MM.1S (cell line): ENCODE measurements at regions not wholly inside any gene's neighbourhood (a gene's known extent, or its start where the extent isn't known, plus 50 kb on each side); places are given as distances from the start of the nearest gene placed in this dataset.

Experiments
- DNase-seq: peaks from one replicate; pipeline ENCODE4 v3.0.0-alpha.2; 2015
- H2AFZ ChIP-seq: fragments of 300-600 bp; sonication (generic); 2 replicates; pipeline ENCODE4 v1.6.0; 2016; ENCODE audit warnings: antibody characterized with exemption, low read length
- H3F3A ChIP-seq: fragments of 300-600 bp; sonication (generic); 2 replicates; pipeline ENCODE4 v1.6.1; 2016; ENCODE audit warnings: mild to moderate bottlenecking, antibody characterized with exemption, low read length, moderate library complexity, mixed read lengths; ENCODE audit not compliant: insufficient read depth
- H3K27ac ChIP-seq: fragments of 300-600 bp; sonication (generic); 2 replicates; pipeline ENCODE4 v1.5.1; 2016; ENCODE audit warnings: mild to moderate bottlenecking, low read length
- H3K27me3 ChIP-seq: fragments of 300-600 bp; sonication (generic); replicated peaks from 2 replicates; pipeline ENCODE4 v1.6.0; 2016; ENCODE audit warnings: low read length; ENCODE audit not compliant: insufficient read depth
- H3K36me3 ChIP-seq: fragments of 300-600 bp; sonication (generic); replicated peaks from 2 replicates; pipeline ENCODE4 v1.6.1; 2016; ENCODE audit warnings: mild to moderate bottlenecking, low read length, mixed read lengths; ENCODE audit not compliant: insufficient read depth
- H3K4me1 ChIP-seq: fragments of 300-600 bp; sonication (generic); 2 replicates; pipeline ENCODE4 v1.6.1; 2016; ENCODE audit warnings: low read length, mixed read lengths
- H3K4me2 ChIP-seq: fragments of 300-600 bp; sonication (generic); 2 replicates; pipeline ENCODE4 v1.6.0; 2016; ENCODE audit warnings: low read depth, low read length
- H3K4me3 ChIP-seq: fragments of 300-600 bp; sonication (generic); 2 replicates; pipeline ENCODE4 v1.5.1; 2016; ENCODE audit warnings: low read length, mixed read lengths
- H3K79me2 ChIP-seq: fragments of 300-600 bp; sonication (generic); 2 replicates; pipeline ENCODE4 v1.6.1; 2016; ENCODE audit warnings: mixed run types, low read length, mixed read lengths
- H3K9ac ChIP-seq: fragments of 300-600 bp; sonication (generic); 2 replicates; pipeline ENCODE4 v1.6.1; 2016; ENCODE audit warnings: low read length, mixed read lengths
- H3K9me2 ChIP-seq: fragments of 300-600 bp; sonication (generic); replicated peaks from 2 replicates; pipeline ENCODE4 v1.6.1; 2016; ENCODE audit warnings: mild to moderate bottlenecking, low read length, mixed read lengths; ENCODE audit not compliant: insufficient read depth
- H3K9me3 ChIP-seq: fragments of 300-600 bp; sonication (generic); replicated peaks from 2 replicates; pipeline ENCODE4 v1.6.1; 2016; ENCODE audit warnings: mild to moderate bottlenecking, low read length, mixed read lengths; ENCODE audit not compliant: insufficient read depth
- H4K20me1 ChIP-seq: fragments of 300-600 bp; sonication (generic); 2 replicates; pipeline ENCODE4 v1.6.1; 2016; ENCODE audit warnings: mild to moderate bottlenecking, low read length, moderate library complexity, mixed read lengths; ENCODE audit not compliant: insufficient read depth
- EZH2 ChIP-seq: fragments of 300-600 bp; sonication (generic); optimal IDR thresholded peaks from 2 replicates; pipeline ENCODE3; 2017; ENCODE audit warnings: low read depth, mild to moderate bottlenecking, antibody characterized with exemption, low read length, mixed read lengths
- EZH2phosphoT487 ChIP-seq: fragments of 300-600 bp; sonication (generic); IDR thresholded peaks from 2 replicates; pipeline ENCODE4 v1.6.1; 2018; ENCODE audit warnings: antibody characterized with exemption, low read length
- TF ChIP-seq, protein P1 (sequence below): fragments of 300-600 bp; sonication (generic); IDR thresholded peaks from 2 replicates; pipeline ENCODE4 v1.5.1; 2016; ENCODE audit warnings: antibody characterized with exemption, low read length, mixed read lengths

DNA sequence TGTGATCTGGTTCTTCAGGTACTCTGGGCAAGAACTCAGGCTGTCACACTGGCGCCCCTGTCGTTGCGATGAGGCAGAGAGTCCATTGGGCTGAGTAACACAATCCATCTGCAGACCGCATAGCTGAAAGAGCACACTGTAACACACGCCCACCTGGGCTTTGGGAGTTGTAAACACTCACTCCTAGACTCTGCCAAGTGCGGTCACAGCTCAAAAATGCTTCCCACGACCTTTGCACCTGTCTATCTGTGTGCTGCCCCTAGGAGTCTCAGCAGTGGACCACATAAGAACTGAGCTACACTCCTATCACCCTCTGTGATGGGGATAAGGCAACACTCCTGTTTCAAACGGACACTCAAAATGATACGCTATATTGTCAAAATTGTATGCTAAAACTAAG, 2028.3 kb downstream of the PCDH7 start:
- no peaks in the 10 kb centered on the region for H3K9me3 ChIP-seq
- no peaks in the 10 kb centered on the region for H3K79me2 ChIP-seq
- H3K36me3 ChIP-seq = no peaks in the 10 kb centered on the region
- no peak for DNase-seq
- H3F3A ChIP-seq = no peaks in the 10 kb centered on the region
- H2AFZ ChIP-seq = no peak overlapping the region
- no peak overlapping the region for H3K4me3 ChIP-seq
- H3K4me2 ChIP-seq = no peak overlapping the region
- no peak for TF ChIP-seq EZH2phosphoT487
- no peak for TF ChIP-seq EZH2
- TF ChIP-seq, protein P1, sequence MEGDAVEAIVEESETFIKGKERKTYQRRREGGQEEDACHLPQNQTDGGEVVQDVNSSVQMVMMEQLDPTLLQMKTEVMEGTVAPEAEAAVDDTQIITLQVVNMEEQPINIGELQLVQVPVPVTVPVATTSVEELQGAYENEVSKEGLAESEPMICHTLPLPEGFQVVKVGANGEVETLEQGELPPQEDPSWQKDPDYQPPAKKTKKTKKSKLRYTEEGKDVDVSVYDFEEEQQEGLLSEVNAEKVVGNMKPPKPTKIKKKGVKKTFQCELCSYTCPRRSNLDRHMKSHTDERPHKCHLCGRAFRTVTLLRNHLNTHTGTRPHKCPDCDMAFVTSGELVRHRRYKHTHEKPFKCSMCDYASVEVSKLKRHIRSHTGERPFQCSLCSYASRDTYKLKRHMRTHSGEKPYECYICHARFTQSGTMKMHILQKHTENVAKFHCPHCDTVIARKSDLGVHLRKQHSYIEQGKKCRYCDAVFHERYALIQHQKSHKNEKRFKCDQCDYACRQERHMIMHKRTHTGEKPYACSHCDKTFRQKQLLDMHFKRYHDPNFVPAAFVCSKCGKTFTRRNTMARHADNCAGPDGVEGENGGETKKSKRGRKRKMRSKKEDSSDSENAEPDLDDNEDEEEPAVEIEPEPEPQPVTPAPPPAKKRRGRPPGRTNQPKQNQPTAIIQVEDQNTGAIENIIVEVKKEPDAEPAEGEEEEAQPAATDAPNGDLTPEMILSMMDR = no peak
- H3K9ac ChIP-seq = no peak overlapping the region
- no peaks in the 10 kb centered on the region for H4K20me1 ChIP-seq
- H3K27ac ChIP-seq = no peak overlapping the region
- no peaks in the 10 kb centered on the region for H3K4me1 ChIP-seq
- H3K27me3 ChIP-seq = no peaks in the 10 kb centered on the region
- H3K9me2 ChIP-seq = no peaks in the 10 kb centered on the region

DNA sequence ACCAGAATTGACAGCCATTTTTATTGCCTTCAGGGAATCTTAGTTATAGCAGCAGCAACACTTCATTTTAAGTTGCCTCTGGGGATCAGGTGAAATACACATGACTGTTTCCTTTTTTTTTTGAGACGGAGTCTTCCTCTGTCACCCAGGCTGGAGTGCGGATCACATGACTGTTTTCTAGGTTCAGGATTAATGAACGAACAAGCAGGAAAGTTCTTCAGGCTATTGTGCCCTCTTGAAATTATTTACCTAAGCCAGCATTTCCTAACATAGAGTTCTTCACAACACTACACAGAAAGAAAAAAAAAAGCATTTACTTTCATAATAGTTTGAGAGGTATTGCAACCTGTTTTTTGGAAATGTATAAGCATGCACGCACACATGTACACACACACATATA, 2032.8 kb downstream of the PCDH7 start:
- Histone ChIP-seq H3K9me2 (no peaks in the 10 kb centered on the region), H4K20me1 (no peaks in the 10 kb centered on the region), H3K27me3 (no peaks in the 10 kb centered on the region), H3K9me3 (no peaks in the 10 kb centered on the region), H2AFZ (no peak overlapping the region), H3K4me3 (no peak overlapping the region), H3F3A (no peaks in the 10 kb centered on the region), H3K4me1 (no peaks in the 10 kb centered on the region), H3K36me3 (no peaks in the 10 kb centered on the region), H3K4me2 (no peak overlapping the region), H3K79me2 (no peaks in the 10 kb centered on the region), H3K27ac (no peak overlapping the region), H3K9ac (no peak overlapping the region)
- DNase-seq = no peak
- TF ChIP-seq, protein P1 = no peak
- no peak for TF ChIP-seq EZH2phosphoT487
- no peak for TF ChIP-seq EZH2

DNA sequence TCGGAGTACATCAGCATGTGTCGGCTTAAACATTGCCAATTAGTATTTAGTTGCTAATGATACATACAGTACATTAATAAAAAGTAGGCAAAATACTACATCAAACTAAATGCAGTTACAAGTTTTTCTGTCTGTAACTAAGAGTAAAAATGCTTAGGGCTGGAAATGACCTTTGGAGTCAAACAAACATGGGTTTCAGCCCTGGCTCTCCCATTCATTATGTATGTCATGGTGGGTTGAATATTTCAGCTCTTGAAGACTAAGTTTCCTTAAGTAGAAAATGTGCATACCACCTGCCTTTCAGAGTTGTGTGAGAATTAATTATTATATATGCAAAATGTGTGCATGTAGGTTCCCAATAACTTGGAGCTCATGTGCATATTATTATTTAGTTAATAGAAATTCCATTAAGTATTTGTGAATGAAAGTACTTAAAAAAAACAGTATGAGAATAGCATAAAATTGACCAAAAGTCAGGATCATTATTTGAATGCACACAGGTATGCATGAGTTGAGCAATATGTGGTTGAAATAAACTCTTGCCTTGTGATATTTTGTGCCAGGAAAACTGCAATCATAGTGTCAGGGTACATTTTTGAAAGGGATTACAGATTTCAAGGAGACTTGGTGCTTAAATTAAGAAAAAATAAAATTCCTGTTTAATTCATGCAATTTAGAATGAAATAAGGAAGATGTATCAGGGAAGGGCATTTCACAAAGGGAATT, 2048.7 kb downstream of the PCDH7 start:
- no peak overlapping the region for H3K27ac ChIP-seq
- no peaks in the 10 kb centered on the region for H3K9me3 ChIP-seq
- H3K36me3 ChIP-seq = no peaks in the 10 kb centered on the region
- no peaks in the 10 kb centered on the region for H3F3A ChIP-seq
- TF ChIP-seq, protein P1 = no peak
- no peak for TF ChIP-seq EZH2phosphoT487
- no peak for TF ChIP-seq EZH2
- no peaks in the 10 kb centered on the region for H3K79me2 ChIP-seq
- DNase-seq = no peak
- H4K20me1 ChIP-seq = no peaks in the 10 kb centered on the region
- no peak overlapping the region for H3K4me2 ChIP-seq
- no peaks in the 10 kb centered on the region for H3K27me3 ChIP-seq
- H3K9me2 ChIP-seq = no peaks in the 10 kb centered on the region
- H3K4me3 ChIP-seq = no peak overlapping the region
- no peak overlapping the region for H3K9ac ChIP-seq
- no peak overlapping the region for H2AFZ ChIP-seq
- H3K4me1 ChIP-seq = no peaks in the 10 kb centered on the region
